Stomach (tissue), 8 donors: ENCODE measurements at regions not wholly inside any gene's neighbourhood (a gene's known extent, or its start where the extent isn't known, plus 50 kb on each side); places are given as distances from the start of the nearest gene placed in this dataset.

Experiments
- DNase-seq, 2 donors: peaks; one replicate each; pipeline versions ENCODE4 v3.0.0 to v3.0.0-alpha.2; 2013 to 2019
- H3K27ac ChIP-seq, 5 donors: fragments of 200-600 bp in 4 of 5; sonication (generic) in 4 of 5; one replicate each; pipeline ENCODE4 v1.5.1; 2013 to 2019; ENCODE audit warnings: mild to moderate bottlenecking in 1 of 5, moderate library complexity in 1 of 5
- H3K27me3 ChIP-seq, 3 donors: fragments of 200-600 bp; sonication (generic); one replicate each; pipeline ENCODE4 v1.5.1; 2017 to 2019; ENCODE audit warnings: mixed run types in 1 of 3
- H3K36me3 ChIP-seq, 4 donors: fragments of 200-600 bp; sonication (generic); 1 replicate in 3 of 4; 2 replicates in 1 of 4; pipeline ENCODE4 v1.5.1; 2016 to 2019
- H3K4me1 ChIP-seq, 4 donors: fragments of 200-600 bp; sonication (generic); one replicate each; pipeline ENCODE4 v1.5.1; 2016 to 2019
- H3K4me3 ChIP-seq, 4 donors: fragments of 200-600 bp; sonication (generic) in 3 of 4; one replicate each; pipeline ENCODE4 v1.5.1; 2016 to 2019; ENCODE audit warnings: mild to moderate bottlenecking in 1 of 4
- H3K9me3 ChIP-seq, 4 donors: fragments of 200-600 bp; sonication (generic); one replicate each; pipeline ENCODE4 v1.5.1; 2016 to 2019
- EP300 ChIP-seq: sonication (generic); formaldehyde crosslinking; IDR thresholded peaks from one replicate; pipeline ENCODE4 v1.6.1; 2017; ENCODE audit warnings: antibody characterized with exemption
- POLR2A ChIP-seq, 4 donors: fragments of 450-650 bp; IDR thresholded peaks; one replicate each; pipeline ENCODE4 v1.6.1; 2016; ENCODE audit warnings: antibody characterized with exemption in 4 of 4, control low read depth in 2 of 4, mild to moderate bottlenecking in 1 of 4, moderate library complexity in 1 of 4
- POLR2AphosphoS5 ChIP-seq, 3 donors: sonication (generic); formaldehyde crosslinking; IDR thresholded peaks; one replicate each; pipeline ENCODE4 v1.6.1; 2016; ENCODE audit warnings: antibody characterized with exemption in 3 of 3
- whole genome bisulfite sequencing, 5 donors: extraction: QIAGEN DNeasy Blood & Tissue Kit in 3 of 5; methylation state at CpG; one replicate each; pipeline versions ENCODE4 v1.1.5 to v1.1.7; 2013 to 2018; 5-methylcytosine and 5-hydroxymethylcytosine counted together
- intact Hi-C: fragments of 100-400 bp; cut with DNase I; formaldehyde crosslinking; loops from one replicate; pipeline ENCODE4 v1.15.1; 2023; ENCODE audit warnings: low total_unique reads
- TF ChIP-seq, protein P1 (sequence below), 7 experiments: fragments of 450-650 bp in 4 of 7; fragments of 200-600 bp in 3 of 7; sonication (generic) in 3 of 7; IDR thresholded peaks; one replicate each; pipeline ENCODE4 v1.5.1; 2016 to 2019; ENCODE audit warnings: antibody characterized with exemption in 7 of 7, control low read depth in 2 of 7, mild to moderate bottlenecking in 1 of 7
- donor health status: healthy with polysubstance abuse.
- donor health status: Bipolar disorder and iron deficiency.
- donor health status: healthy.

DNA sequence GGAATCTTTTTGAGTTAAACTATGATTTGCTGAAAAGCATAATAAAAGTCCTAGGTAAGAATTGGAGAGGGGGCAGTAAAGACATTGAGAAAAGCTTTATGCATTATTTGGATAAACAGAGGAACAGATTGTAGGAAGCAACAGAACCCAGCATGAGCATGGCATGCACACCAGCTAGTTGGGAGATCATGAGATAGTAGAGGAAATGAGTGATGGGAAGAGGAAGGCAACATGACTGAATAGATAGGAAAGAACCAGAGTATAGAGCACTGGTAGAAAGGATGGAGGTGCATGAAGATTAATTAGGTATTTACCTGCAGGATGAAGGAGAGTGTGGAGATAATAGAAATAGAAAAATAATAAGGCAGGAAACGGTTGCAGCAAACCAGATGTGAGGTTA, 248.5 kb upstream of the LMO3 start:
- no peak for DNase-seq
- no peaks in the 10 kb centered on the region for H3K9me3 ChIP-seq
- intact Hi-C loops: no loop called here
- TF ChIP-seq POLR2AphosphoS5 (IDR thresholded peaks at IDR 0.05) (no peak), POLR2A (IDR thresholded peaks at IDR 0.05) (no peak), EP300 (no peak)
- TF ChIP-seq, protein P1, sequence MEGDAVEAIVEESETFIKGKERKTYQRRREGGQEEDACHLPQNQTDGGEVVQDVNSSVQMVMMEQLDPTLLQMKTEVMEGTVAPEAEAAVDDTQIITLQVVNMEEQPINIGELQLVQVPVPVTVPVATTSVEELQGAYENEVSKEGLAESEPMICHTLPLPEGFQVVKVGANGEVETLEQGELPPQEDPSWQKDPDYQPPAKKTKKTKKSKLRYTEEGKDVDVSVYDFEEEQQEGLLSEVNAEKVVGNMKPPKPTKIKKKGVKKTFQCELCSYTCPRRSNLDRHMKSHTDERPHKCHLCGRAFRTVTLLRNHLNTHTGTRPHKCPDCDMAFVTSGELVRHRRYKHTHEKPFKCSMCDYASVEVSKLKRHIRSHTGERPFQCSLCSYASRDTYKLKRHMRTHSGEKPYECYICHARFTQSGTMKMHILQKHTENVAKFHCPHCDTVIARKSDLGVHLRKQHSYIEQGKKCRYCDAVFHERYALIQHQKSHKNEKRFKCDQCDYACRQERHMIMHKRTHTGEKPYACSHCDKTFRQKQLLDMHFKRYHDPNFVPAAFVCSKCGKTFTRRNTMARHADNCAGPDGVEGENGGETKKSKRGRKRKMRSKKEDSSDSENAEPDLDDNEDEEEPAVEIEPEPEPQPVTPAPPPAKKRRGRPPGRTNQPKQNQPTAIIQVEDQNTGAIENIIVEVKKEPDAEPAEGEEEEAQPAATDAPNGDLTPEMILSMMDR (IDR thresholded peaks at IDR 0.05): no peak
- H3K27me3 ChIP-seq: no peaks in the 10 kb centered on the region
- no peak overlapping the region for H3K4me3 ChIP-seq
- H3K36me3 ChIP-seq: no peaks in the 10 kb centered on the region
- WGBS, 5 donors: 67 to 86% (median 75%) methylated on average over 1 of the region's 1 CpG
- H3K27ac ChIP-seq: no peak overlapping the region
- H3K4me1 ChIP-seq: no peaks in the 10 kb centered on the region

DNA sequence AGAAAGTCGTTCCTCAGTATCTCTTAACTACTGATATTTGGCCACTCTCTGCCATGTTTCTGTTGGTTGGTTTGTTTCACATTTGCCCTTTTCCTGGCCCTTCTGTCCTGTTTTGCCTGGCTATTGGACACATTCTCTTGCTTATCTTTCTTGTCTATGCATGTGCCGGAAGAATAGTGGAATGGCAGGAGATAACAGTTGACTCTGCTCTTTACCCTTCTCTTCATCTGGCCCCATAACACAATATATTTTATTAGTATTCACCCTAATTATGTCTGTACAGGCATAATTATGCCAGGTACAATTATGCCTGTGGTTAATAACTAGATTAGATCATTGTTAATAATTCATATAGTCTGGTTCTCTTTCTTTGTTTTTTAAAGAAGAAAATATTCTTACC, 243.5 kb upstream of the LMO3 start:
- WGBS, 5 donors: 44 to 65% (median 54%) methylated on average over 2 of the region's 2 CpGs
- Histone ChIP-seq H3K9me3 (no peaks in the 10 kb centered on the region), H3K4me3 (no peak overlapping the region), H3K27ac (no peak overlapping the region), H3K4me1 (no peaks in the 10 kb centered on the region), H3K27me3 (no peaks in the 10 kb centered on the region), H3K36me3 (no peaks in the 10 kb centered on the region)
- no peak for DNase-seq
- intact Hi-C loops: no loop called here
- TF ChIP-seq, protein P1 (IDR thresholded peaks at IDR 0.05): no peak
- TF ChIP-seq EP300 (no peak), POLR2A (IDR thresholded peaks at IDR 0.05) (no peak), POLR2AphosphoS5 (IDR thresholded peaks at IDR 0.05) (no peak)

DNA sequence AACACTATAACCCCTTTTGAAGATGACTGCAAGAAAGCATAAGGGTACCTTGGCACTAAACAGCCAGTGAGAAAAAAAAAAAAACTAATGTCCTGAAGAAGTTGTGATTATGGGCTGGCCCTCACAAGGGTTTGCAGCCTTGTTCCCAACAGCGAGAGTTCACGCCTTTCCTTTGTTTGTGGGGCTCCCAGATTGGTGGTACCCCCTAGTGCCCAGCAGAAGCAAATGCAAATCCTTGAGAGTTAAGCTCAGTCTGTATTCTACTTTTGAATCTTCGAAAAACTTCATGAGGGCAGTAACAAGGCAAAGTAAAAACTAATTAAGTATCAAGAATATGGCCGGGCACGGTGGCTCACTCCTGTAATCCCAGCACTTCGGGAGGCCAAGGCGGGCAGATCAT, 238.9 kb upstream of the LMO3 start:
- no peaks in the 10 kb centered on the region for H3K4me1 ChIP-seq
- H3K27ac ChIP-seq: no peak overlapping the region
- no peaks in the 10 kb centered on the region for H3K9me3 ChIP-seq
- 83 to 91% (median 85%) methylated on average over 7 of the region's 7 CpGs for WGBS, 5 donors
- no peak for DNase-seq
- intact Hi-C loops: no loop called here
- H3K36me3 ChIP-seq: no peaks in the 10 kb centered on the region
- TF ChIP-seq EP300 (no peak), POLR2AphosphoS5 (IDR thresholded peaks at IDR 0.05) (no peak), POLR2A (IDR thresholded peaks at IDR 0.05) (no peak)
- TF ChIP-seq, protein P1 (IDR thresholded peaks at IDR 0.05): no peak
- H3K4me3 ChIP-seq: no peak overlapping the region
- H3K27me3 ChIP-seq: no peaks in the 10 kb centered on the region

DNA sequence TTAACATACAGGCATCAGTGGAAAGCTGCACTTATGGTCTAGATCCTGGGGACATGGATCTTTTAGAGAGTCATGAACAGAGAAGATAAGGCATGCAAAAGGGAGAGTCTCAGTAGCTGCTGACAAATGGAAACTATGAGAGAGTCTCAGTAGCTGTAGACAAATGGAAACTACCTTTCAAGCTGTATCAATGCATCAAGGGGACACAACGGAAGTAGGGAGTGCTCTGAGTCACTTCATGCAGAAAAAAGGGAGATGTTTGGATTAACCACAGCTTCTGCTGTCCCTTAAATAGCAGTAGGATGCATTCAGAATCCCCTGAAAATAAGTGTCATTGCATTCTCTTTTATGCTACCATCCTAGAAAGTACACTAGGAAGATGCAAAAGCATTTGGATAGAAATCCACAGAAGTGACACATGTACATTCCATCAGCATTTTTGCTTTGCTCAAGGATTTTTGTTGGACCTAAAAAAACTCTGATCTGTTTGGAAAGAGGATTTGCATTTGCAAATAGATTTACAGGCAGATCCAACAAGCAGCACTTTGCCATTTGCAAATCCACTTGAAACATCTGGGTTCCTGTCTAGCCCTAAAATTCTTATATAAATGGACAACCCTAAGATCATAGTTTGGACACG, 227.5 kb upstream of the LMO3 start:
- Histone ChIP-seq H3K27ac (no peak overlapping the region), H3K4me3 (no peak overlapping the region), H3K9me3 (no peaks in the 10 kb centered on the region), H3K36me3 (no peaks in the 10 kb centered on the region), H3K4me1 (no peaks in the 10 kb centered on the region), H3K27me3 (no peaks in the 10 kb centered on the region)
- intact Hi-C loops: no loop called here
- DNase-seq: no peak
- 44 to 59% (median 50%) methylated on average over 2 of the region's 2 CpGs for WGBS, 5 donors
- TF ChIP-seq POLR2A (IDR thresholded peaks at IDR 0.05) (no peak), EP300 (no peak), POLR2AphosphoS5 (IDR thresholded peaks at IDR 0.05) (no peak)
- TF ChIP-seq, protein P1 (IDR thresholded peaks at IDR 0.05): no peak
